Transverse colon (tissue), 4 donors: ENCODE measurements at regions not wholly inside any gene's neighbourhood (a gene's known extent, or its start where the extent isn't known, plus 50 kb on each side); places are given as distances from the start of the nearest gene placed in this dataset.

ENCODE experiments used
- DNase-seq: peaks from one replicate; pipeline ENCODE4 v3.0.0-alpha.2; 2019
- H3K27ac ChIP-seq, 4 donors: fragments of 200-600 bp; sonication (generic); 2 replicates each; pipeline ENCODE4 v1.5.1; 2016 to 2018; ENCODE audit warnings: inconsistent platforms in 4 of 4
- H3K27me3 ChIP-seq: fragments of 200-600 bp; sonication (generic); 2 replicates; pipeline ENCODE4 v1.5.1; 2017; ENCODE audit warnings: inconsistent platforms
- H3K36me3 ChIP-seq, 4 donors: fragments of 200-600 bp; sonication (generic); 2 replicates each; pipeline ENCODE4 v1.5.1; 2017 to 2019; ENCODE audit warnings: inconsistent platforms in 4 of 4
- H3K4me1 ChIP-seq, 4 donors: fragments of 200-600 bp; sonication (generic); 2 replicates each; pipeline ENCODE4 v1.5.1; 2017 to 2020; ENCODE audit warnings: inconsistent platforms in 4 of 4
- H3K4me3 ChIP-seq, 4 donors: fragments of 200-600 bp; sonication (generic); 1 replicate in 1 of 4; 2 replicates in 3 of 4; pipeline versions ENCODE4 v1.5.1 to v1.6.1; 2017 to 2019; ENCODE audit warnings: inconsistent platforms in 4 of 4
- H3K9me3 ChIP-seq, 2 donors: fragments of 200-600 bp; sonication (generic); 2 replicates each; pipeline ENCODE4 v1.5.1; 2017 to 2019; ENCODE audit warnings: inconsistent platforms in 2 of 2
- EP300 ChIP-seq: sonication (generic); formaldehyde crosslinking; IDR thresholded peaks from one replicate; pipeline ENCODE4 v1.6.1; 2017; ENCODE audit warnings: antibody characterized with exemption, low read depth
- POLR2A ChIP-seq: fragments of 450-650 bp; IDR thresholded peaks from one replicate; pipeline ENCODE4 v1.6.1; 2016; ENCODE audit warnings: antibody characterized with exemption, mild to moderate bottlenecking, moderate library complexity
- POLR2AphosphoS5 ChIP-seq, 3 donors: sonication (generic); formaldehyde crosslinking; IDR thresholded peaks; one replicate each; pipeline ENCODE4 v1.6.1; 2016; ENCODE audit warnings: antibody characterized with exemption in 3 of 3
- WGBS, 2 donors: methylation state at CpG; one replicate each; pipeline ENCODE4 v1.1.5; 2018; ENCODE audit warnings: low coverage in 1 of 2; 5-methylcytosine and 5-hydroxymethylcytosine counted together
- in situ Hi-C, 4 donors: fragments of 200-750 bp; cut with MboI; loops; one replicate each; pipeline versions ENCODE4 v1.15.0 to v1.15.1; 2017; ENCODE audit warnings: low sequenced_read_pairs in 3 of 4, low pct_ligation_motif_present in 1 of 4, low pct_unique_long_range_greater_than_20kb in 1 of 4
- intact Hi-C: fragments of 100-400 bp; cut with DNase I; formaldehyde crosslinking; loops from one replicate; pipeline ENCODE4 v1.15.1; 2023; ENCODE audit warnings: low total_unique reads
- TF ChIP-seq, protein P1 (sequence below), 5 experiments: fragments of 200-600 bp in 3 of 5; fragments of 450-650 bp in 2 of 5; sonication (generic) in 3 of 5; IDR thresholded peaks; 1 replicate in 2 of 5; 2 replicates in 3 of 5; pipeline ENCODE4 v1.5.1; 2016 to 2017; ENCODE audit warnings: antibody characterized with exemption in 5 of 5, inconsistent platforms in 3 of 5, mild to moderate bottlenecking in 2 of 5, moderate library complexity in 1 of 5

DNA sequence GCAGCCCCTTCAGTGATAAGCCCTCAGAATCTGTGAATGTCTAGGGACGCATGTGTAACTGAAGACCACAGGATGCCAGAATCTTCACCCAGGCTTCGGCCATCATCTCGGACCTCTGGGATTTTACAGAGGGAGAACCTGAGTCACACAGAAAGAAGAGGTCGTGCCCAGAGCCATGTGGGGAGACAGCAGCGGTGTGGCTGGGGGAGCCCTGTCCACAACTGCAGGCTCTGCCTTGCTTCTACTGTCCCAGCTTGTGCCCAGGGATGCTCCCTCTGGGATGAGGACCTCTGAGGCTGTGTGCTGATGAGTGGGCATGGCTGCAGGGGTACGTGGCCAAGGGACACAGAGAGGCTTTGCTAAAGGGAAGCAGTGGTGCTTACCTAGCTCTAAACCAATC lies 582.0 kb downstream of the TBC1D22A start:
- Histone ChIP-seq H3K36me3 (no peaks in the 10 kb centered on the region), H3K4me1 (no peaks in the 10 kb centered on the region), H3K27me3 (peaks cover 5% of the 10 kb centered on the region), H3K9me3 (no peaks in the 10 kb centered on the region), H3K27ac (no peak overlapping the region), H3K4me3 (no peak overlapping the region)
- intact Hi-C loops (no loop called here), in situ Hi-C loops (no loop called here)
- DNase-seq, result no peak
- TF ChIP-seq POLR2AphosphoS5 (IDR thresholded peaks at IDR 0.05), result no peak
- no peak for TF ChIP-seq POLR2A
- TF ChIP-seq, protein P1, sequence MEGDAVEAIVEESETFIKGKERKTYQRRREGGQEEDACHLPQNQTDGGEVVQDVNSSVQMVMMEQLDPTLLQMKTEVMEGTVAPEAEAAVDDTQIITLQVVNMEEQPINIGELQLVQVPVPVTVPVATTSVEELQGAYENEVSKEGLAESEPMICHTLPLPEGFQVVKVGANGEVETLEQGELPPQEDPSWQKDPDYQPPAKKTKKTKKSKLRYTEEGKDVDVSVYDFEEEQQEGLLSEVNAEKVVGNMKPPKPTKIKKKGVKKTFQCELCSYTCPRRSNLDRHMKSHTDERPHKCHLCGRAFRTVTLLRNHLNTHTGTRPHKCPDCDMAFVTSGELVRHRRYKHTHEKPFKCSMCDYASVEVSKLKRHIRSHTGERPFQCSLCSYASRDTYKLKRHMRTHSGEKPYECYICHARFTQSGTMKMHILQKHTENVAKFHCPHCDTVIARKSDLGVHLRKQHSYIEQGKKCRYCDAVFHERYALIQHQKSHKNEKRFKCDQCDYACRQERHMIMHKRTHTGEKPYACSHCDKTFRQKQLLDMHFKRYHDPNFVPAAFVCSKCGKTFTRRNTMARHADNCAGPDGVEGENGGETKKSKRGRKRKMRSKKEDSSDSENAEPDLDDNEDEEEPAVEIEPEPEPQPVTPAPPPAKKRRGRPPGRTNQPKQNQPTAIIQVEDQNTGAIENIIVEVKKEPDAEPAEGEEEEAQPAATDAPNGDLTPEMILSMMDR (IDR thresholded peaks at IDR 0.05), result no peak
- no peak for TF ChIP-seq EP300
- 78% methylated on average over 6 of the region's 6 CpGs; no CpG with 5 or more reads in 1 of the 2 donors for WGBS, 2 donors

DNA sequence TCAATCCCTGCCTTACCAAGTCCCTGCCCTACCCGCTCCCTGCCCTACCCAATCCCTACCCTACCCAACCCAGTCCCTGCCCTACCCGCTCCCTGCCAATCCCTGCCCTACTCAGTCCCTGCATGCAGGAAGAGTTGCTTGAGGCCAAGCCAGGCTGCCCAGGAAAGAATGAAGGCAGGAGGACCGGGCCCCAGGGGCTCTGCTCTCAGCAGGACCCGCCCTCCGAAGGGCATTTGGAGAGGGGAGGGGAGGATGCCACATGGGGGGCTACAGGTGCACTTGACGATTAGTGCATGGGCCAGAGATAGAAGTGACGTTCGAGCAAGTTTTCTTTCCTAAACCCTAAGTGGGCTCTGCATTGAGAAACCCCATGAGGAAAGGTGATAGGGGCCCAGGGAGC lies 581.2 kb downstream of the TBC1D22A start:
- Histone ChIP-seq H3K36me3 (no peaks in the 10 kb centered on the region), H3K27ac (no peak overlapping the region), H3K4me1 (no peaks in the 10 kb centered on the region), H3K9me3 (no peaks in the 10 kb centered on the region), H3K27me3 (peaks cover 5% of the 10 kb centered on the region), H3K4me3 (no peak overlapping the region)
- DNase-seq, result no peak
- in situ Hi-C loops (no loop called here), intact Hi-C loops (no loop called here)
- TF ChIP-seq EP300, result no peak
- TF ChIP-seq, protein P1 (IDR thresholded peaks at IDR 0.05), result no peak
- no peak for TF ChIP-seq POLR2AphosphoS5 (IDR thresholded peaks at IDR 0.05)
- no peak for TF ChIP-seq POLR2A
- WGBS, 2 donors, result 83 to 88% methylated on average over 1 to 8 of the region's 8 CpGs

GRCh38 chr22:47342446-47342845 lies 580.0 kb downstream of the TBC1D22A start:
- intact Hi-C loops, result no loop called here

DNA sequence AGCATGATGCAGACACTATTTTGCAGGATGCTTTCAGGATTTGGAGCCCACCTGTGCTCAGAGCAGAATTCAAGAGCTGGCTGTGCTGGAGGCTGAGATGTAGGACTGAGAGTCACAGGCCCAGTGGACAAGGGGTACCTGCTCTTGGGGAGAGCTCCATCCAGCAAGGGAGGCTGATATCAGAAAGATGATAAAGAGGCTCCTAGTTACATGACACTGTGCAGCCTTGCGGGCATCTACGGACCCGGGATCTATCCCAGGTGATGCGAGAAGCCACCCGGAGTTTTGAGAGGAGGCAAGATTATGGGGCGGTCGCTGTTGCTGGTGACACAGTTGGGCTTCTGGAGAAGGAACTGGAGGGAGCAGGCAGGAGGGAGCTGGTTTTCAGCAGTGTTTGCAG lies 579.0 kb downstream of the TBC1D22A start:
- TF ChIP-seq EP300 (no peak), POLR2AphosphoS5 (IDR thresholded peaks at IDR 0.05) (no peak), POLR2A (no peak)
- TF ChIP-seq, protein P1 (IDR thresholded peaks at IDR 0.05), result no peak
- in situ Hi-C loops, result no loop called here
- H3K36me3 ChIP-seq, result no peaks in the 10 kb centered on the region
- no peak overlapping the region for H3K27ac ChIP-seq
- WGBS, 2 donors, result 94% methylated on average over 7 of the region's 7 CpGs; no CpG with 5 or more reads in 1 of the 2 donors
- no peak overlapping the region for H3K4me3 ChIP-seq
- H3K9me3 ChIP-seq, result no peaks in the 10 kb centered on the region
- peaks cover 5% of the 10 kb centered on the region for H3K27me3 ChIP-seq
- no peak for DNase-seq
- no peaks in the 10 kb centered on the region for H3K4me1 ChIP-seq
- intact Hi-C loops, result no loop called here

More at GRCh38 chr22:47342446-47342845, 580.0 kb downstream of the TBC1D22A start:
- DNase-seq, result no peak
- Histone ChIP-seq H3K9me3 (no peaks in the 10 kb centered on the region), H3K4me3 (no peak overlapping the region), H3K27me3 (peaks cover 5% of the 10 kb centered on the region), H3K36me3 (no peaks in the 10 kb centered on the region), H3K4me1 (no peaks in the 10 kb centered on the region), H3K27ac (no peak overlapping the region)
- WGBS, 2 donors, result 83 to 86% methylated on average over 1 to 10 of the region's 10 CpGs
- in situ Hi-C loops, result no loop called here
- TF ChIP-seq POLR2A (no peak), POLR2AphosphoS5 (IDR thresholded peaks at IDR 0.05) (no peak), EP300 (no peak)
- TF ChIP-seq, protein P1 (IDR thresholded peaks at IDR 0.05), result no peak
